Fibroblast of lung (primary cell): ENCODE measurements at regions not wholly inside any gene's neighbourhood (a gene's known extent, or its start where the extent isn't known, plus 50 kb on each side); places are given as distances from the start of the nearest gene placed in this dataset.

Experiments used
- DNase-seq, 2 donors: peaks; one replicate each; pipeline versions ENCODE4 v3.0.0 to v3.0.0-alpha.2; 2010; ENCODE audit warnings: low read depth in 2 of 2
- H2AFZ ChIP-seq: 2 replicates; pipeline ENCODE4 v1.5.1; 2012; ENCODE audit warnings: low read length, control low read depth, inconsistent platforms
- H3K27ac ChIP-seq: 2 replicates; pipeline ENCODE4 v1.5.1; 2011; ENCODE audit warnings: low read length, control low read depth; ENCODE audit not compliant: insufficient read depth
- H3K27me3 ChIP-seq: 2 replicates; pipeline ENCODE4 v1.5.1; 2011; ENCODE audit warnings: mild to moderate bottlenecking, low read length; ENCODE audit not compliant: control insufficient read depth, insufficient read depth
- H3K36me3 ChIP-seq: 2 replicates; pipeline ENCODE4 v1.5.1; 2011; ENCODE audit warnings: low read length; ENCODE audit not compliant: control insufficient read depth, insufficient read depth
- H3K4me1 ChIP-seq: 2 replicates; pipeline ENCODE4 v1.5.1; 2011; ENCODE audit warnings: low read length; ENCODE audit not compliant: control insufficient read depth, insufficient read depth; ENCODE audit errors: extremely low read depth
- H3K4me2 ChIP-seq: 2 replicates; pipeline ENCODE4 v1.5.1; 2011; ENCODE audit warnings: low read length, control low read depth; ENCODE audit not compliant: insufficient read depth; ENCODE audit errors: extremely low read depth
- H3K4me3 ChIP-seq, 4 experiments: fragments of 200-600 bp in 1 of 4; sonication (generic) in 1 of 4; replicated peaks in 1 of 4; 2 replicates each; pipeline ENCODE4 v1.5.1; 2011 to 2016; ENCODE audit warnings: low read length in 4 of 4, low read depth in 3 of 4, mild to moderate bottlenecking in 3 of 4, control low read depth in 2 of 4, inconsistent platforms in 1 of 4, mixed read lengths in 1 of 4; ENCODE audit not compliant: insufficient read depth in 1 of 4; ENCODE audit errors: control extremely low read depth in 1 of 4
- H3K79me2 ChIP-seq: 2 replicates; pipeline ENCODE4 v1.5.1; 2012; ENCODE audit warnings: mild to moderate bottlenecking, low read length, inconsistent platforms; ENCODE audit not compliant: control insufficient read depth, insufficient read depth
- H3K9ac ChIP-seq: 2 replicates; pipeline ENCODE4 v1.5.1; 2011; ENCODE audit warnings: mild to moderate bottlenecking, low read length, control low read depth; ENCODE audit not compliant: insufficient read depth
- H3K9me3 ChIP-seq: 2 replicates; pipeline ENCODE4 v1.5.1; 2012; ENCODE audit warnings: low read depth, low read length; ENCODE audit not compliant: control insufficient read depth, insufficient read depth
- H4K20me1 ChIP-seq: 2 replicates; pipeline ENCODE4 v1.5.1; 2011; ENCODE audit warnings: low read length; ENCODE audit not compliant: control insufficient read depth, insufficient read depth; ENCODE audit errors: extremely low read depth
- CTCF ChIP-seq, 2 donors: IDR thresholded peaks in 1 of 2; conservative IDR thresholded peaks in 1 of 2; 1 replicate in 1 of 2; 2 replicates in 1 of 2; pipeline ENCODE4 v1.5.1; 2011 to 2012; ENCODE audit warnings: low read length in 2 of 2, control low read depth in 1 of 2, inconsistent platforms in 1 of 2, low read depth in 1 of 2, mild to moderate bottlenecking in 1 of 2
- EZH2 ChIP-seq: IDR thresholded peaks from 2 replicates; pipeline ENCODE4 v1.5.1; 2012; ENCODE audit warnings: low read length, control low read depth, mild to moderate bottlenecking; ENCODE audit errors: missing control alignments

GRCh38 chr5:90274216-90274615 is 135.3 kb downstream of the CETN3 start:
- H3K79me2 ChIP-seq, result no peaks in the 10 kb centered on the region
- no peaks in the 10 kb centered on the region for H3K36me3 ChIP-seq
- no peaks in the 10 kb centered on the region for H4K20me1 ChIP-seq
- no peak for DNase-seq
- H3K4me2 ChIP-seq, result no peak overlapping the region
- no peaks in the 10 kb centered on the region for H3K9me3 ChIP-seq
- no peaks in the 10 kb centered on the region for H3K27me3 ChIP-seq
- H3K4me1 ChIP-seq, result no peaks in the 10 kb centered on the region
- no peak overlapping the region for H3K9ac ChIP-seq
- no peak overlapping the region for H3K4me3 ChIP-seq
- TF ChIP-seq EZH2 (no peak), CTCF (conservative IDR thresholded peaks at IDR 0.05 in 1 of 2, IDR thresholded peaks at IDR 0.05 in 1 of 2; ENCODE audit: low read depth in 1 of 2, low read length in 2 of 2) (no peak)
- H2AFZ ChIP-seq, result no peak overlapping the region
- no peak overlapping the region for H3K27ac ChIP-seq

- Histone ChIP-seq H3K27me3 (no peaks in the 10 kb centered on the region), H3K27ac (no peak overlapping the region), H4K20me1 (no peaks in the 10 kb centered on the region), H2AFZ (no peak overlapping the region), H3K9me3 (no peaks in the 10 kb centered on the region), H3K9ac (no peak overlapping the region), H3K79me2 (no peaks in the 10 kb centered on the region), H3K4me1 (no peaks in the 10 kb centered on the region), H3K4me3 (no peak overlapping the region), H3K4me2 (no peak overlapping the region), H3K36me3 (no peaks in the 10 kb centered on the region)
- no peak for DNase-seq
- TF ChIP-seq EZH2 (no peak), CTCF (conservative IDR thresholded peaks at IDR 0.05 in 1 of 2, IDR thresholded peaks at IDR 0.05 in 1 of 2; ENCODE audit: low read depth in 1 of 2, low read length in 2 of 2) (no peak)
Observed at GRCh38 chr5:90267646-90268045, 141.9 kb downstream of the CETN3 start.

- no peaks in the 10 kb centered on the region for H3K9me3 ChIP-seq
- TF ChIP-seq EZH2, result no peak
- TF ChIP-seq CTCF (conservative IDR thresholded peaks at IDR 0.05 in 1 of 2, IDR thresholded peaks at IDR 0.05 in 1 of 2; ENCODE audit: low read depth in 1 of 2, low read length in 2 of 2), result no peak
- H3K27me3 ChIP-seq, result no peaks in the 10 kb centered on the region
- H2AFZ ChIP-seq, result no peak overlapping the region
- no peak overlapping the region for H3K4me2 ChIP-seq
- no peaks in the 10 kb centered on the region for H3K4me1 ChIP-seq
- no peaks in the 10 kb centered on the region for H4K20me1 ChIP-seq
- no peak for DNase-seq
- H3K27ac ChIP-seq, result no peak overlapping the region
- H3K36me3 ChIP-seq, result no peaks in the 10 kb centered on the region
- H3K4me3 ChIP-seq, result no peak overlapping the region
- no peaks in the 10 kb centered on the region for H3K79me2 ChIP-seq
- no peak overlapping the region for H3K9ac ChIP-seq
Observed at GRCh38 chr5:90265545-90265857, 144.1 kb downstream of the CETN3 start.
